SK-N-MC (cell line): ENCODE measurements at regions not wholly inside any gene's neighbourhood (a gene's known extent, or its start where the extent isn't known, plus 50 kb on each side); places are given as distances from the start of the nearest gene placed in this dataset.

Experiments
- DNase-seq: peaks from one replicate; pipeline ENCODE4 v3.0.0-alpha.2; 2011; ENCODE audit warnings: low read depth, low spot score
- H3K27ac ChIP-seq: fragments of 200-600 bp; sonication (generic); 2 replicates; pipeline ENCODE4 v1.5.1; 2016; ENCODE audit warnings: mixed run types
- H3K36me3 ChIP-seq: fragments of 200-600 bp; sonication (generic); 2 replicates; pipeline ENCODE4 v1.6.1; 2017; ENCODE audit warnings: antibody characterized with exemption, low read length, mixed read lengths; ENCODE audit not compliant: insufficient read depth
- H3K4me3 ChIP-seq: fragments of 200-600 bp; sonication (generic); 2 replicates; pipeline ENCODE4 v1.5.1; 2016
- H3K9ac ChIP-seq: fragments of 200-600 bp; sonication (generic); 2 replicates; pipeline ENCODE4 v1.8.0; 2017; ENCODE audit warnings: mixed run types, mixed read lengths; ENCODE audit not compliant: insufficient read length
- H3K9me3 ChIP-seq: fragments of 200-600 bp; sonication (generic); 2 replicates; pipeline ENCODE4 v1.6.1; 2017; ENCODE audit warnings: low read depth, mild to moderate bottlenecking, antibody characterized with exemption, low read length, moderate library complexity, mixed read lengths
- EZH2 ChIP-seq: fragments of 200-600 bp; sonication (generic); IDR thresholded peaks from one replicate; pipeline ENCODE4 v1.6.1; 2017; ENCODE audit warnings: antibody characterized with exemption
- FOXP2 ChIP-seq: optimal IDR thresholded peaks from 2 replicates; pipeline ENCODE3; 2011; ENCODE audit warnings: mild to moderate bottlenecking, moderate library complexity; ENCODE audit not compliant: insufficient read depth; ENCODE audit errors: extremely low read length, control extremely low read depth
- POLR2AphosphoS5 ChIP-seq: IDR thresholded peaks from 2 replicates; pipeline ENCODE4 v1.6.1; 2012; ENCODE audit warnings: mild to moderate bottlenecking, low read depth, low read length, borderline replicate concordance

- no peak for DNase-seq
- no peak for TF ChIP-seq EZH2
- TF ChIP-seq FOXP2, result no peak
- TF ChIP-seq POLR2AphosphoS5, result no peak
- H3K36me3 ChIP-seq, result no peaks in the 10 kb centered on the region
- H3K9ac ChIP-seq, result no peak overlapping the region
- no peak overlapping the region for H3K27ac ChIP-seq
- no peaks in the 10 kb centered on the region for H3K9me3 ChIP-seq
- no peak overlapping the region for H3K4me3 ChIP-seq
Observed at GRCh38 chr3:104892044-104892443, 474.7 kb upstream of the ALCAM start.

- no peak for TF ChIP-seq FOXP2
- TF ChIP-seq EZH2, result no peak
- TF ChIP-seq POLR2AphosphoS5, result no peak
- Histone ChIP-seq H3K9me3 (no peaks in the 10 kb centered on the region), H3K9ac (no peak overlapping the region), H3K4me3 (no peak overlapping the region), H3K36me3 (no peaks in the 10 kb centered on the region), H3K27ac (no peak overlapping the region)
- DNase-seq, result no peak
Observed at GRCh38 chr3:104896624-104897023, 470.1 kb upstream of the ALCAM start.

- no peak for DNase-seq
- H3K27ac ChIP-seq, result no peak overlapping the region
- no peak overlapping the region for H3K9ac ChIP-seq
- H3K4me3 ChIP-seq, result no peak overlapping the region
- H3K36me3 ChIP-seq, result no peaks in the 10 kb centered on the region
- no peaks in the 10 kb centered on the region for H3K9me3 ChIP-seq
- TF ChIP-seq FOXP2 (no peak), EZH2 (no peak), POLR2AphosphoS5 (no peak)
Observed at GRCh38 chr3:104901396-104901795, 465.3 kb upstream of the ALCAM start.

GRCh38 chr3:104903064-104903463 is 463.6 kb upstream of the ALCAM start:
- no peak overlapping the region for H3K27ac ChIP-seq
- no peak overlapping the region for H3K9ac ChIP-seq
- TF ChIP-seq FOXP2, result no peak
- no peak for TF ChIP-seq EZH2
- no peak for TF ChIP-seq POLR2AphosphoS5
- no peaks in the 10 kb centered on the region for H3K9me3 ChIP-seq
- no peak for DNase-seq
- no peaks in the 10 kb centered on the region for H3K36me3 ChIP-seq
- H3K4me3 ChIP-seq, result no peak overlapping the region

- no peak overlapping the region for H3K4me3 ChIP-seq
- TF ChIP-seq EZH2 (no peak), POLR2AphosphoS5 (no peak), FOXP2 (no peak)
Observed at GRCh38 chr3:104906001-104906639, 460.6 kb upstream of the ALCAM start.

GRCh38 chr3:104907507-104907906 is 459.2 kb upstream of the ALCAM start:
- Histone ChIP-seq H3K4me3 (no peak overlapping the region), H3K36me3 (no peaks in the 10 kb centered on the region), H3K9me3 (no peaks in the 10 kb centered on the region), H3K9ac (no peak overlapping the region), H3K27ac (no peak overlapping the region)
- TF ChIP-seq FOXP2 (no peak), EZH2 (no peak), POLR2AphosphoS5 (no peak)
- no peak for DNase-seq

More at GRCh38 chr3:104906001-104906639, 460.6 kb upstream of the ALCAM start:
- H3K9ac ChIP-seq, result no peak overlapping the region
- no peak overlapping the region for H3K27ac ChIP-seq
- DNase-seq, result no peak
- H3K9me3 ChIP-seq, result no peaks in the 10 kb centered on the region
- no peaks in the 10 kb centered on the region for H3K36me3 ChIP-seq

DNA sequence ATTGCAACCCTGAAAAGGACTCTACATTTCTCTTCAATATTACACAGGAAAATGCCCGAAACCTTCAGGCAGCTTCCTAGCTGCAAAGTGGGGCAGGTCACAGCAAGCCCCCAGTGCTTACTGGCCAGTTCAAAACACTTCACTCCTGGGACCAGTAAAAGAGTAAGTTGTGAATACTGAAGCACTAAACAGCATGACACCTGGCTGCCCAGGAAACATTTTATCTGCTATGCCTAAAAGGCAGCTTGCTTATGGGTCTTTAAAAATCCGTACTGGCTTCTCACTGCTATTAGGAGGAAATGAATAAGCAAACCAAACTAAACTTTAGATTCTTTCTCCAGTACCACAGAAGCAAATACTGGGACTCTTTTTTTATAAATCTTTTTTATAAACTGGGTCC is 457.9 kb upstream of the ALCAM start:
- TF ChIP-seq POLR2AphosphoS5 (no peak), FOXP2 (no peak), EZH2 (no peak)
- Histone ChIP-seq H3K9me3 (no peaks in the 10 kb centered on the region), H3K36me3 (no peaks in the 10 kb centered on the region), H3K4me3 (no peak overlapping the region), H3K9ac (no peak overlapping the region), H3K27ac (no peak overlapping the region; the same call in 1 of the 2 replicates)
- no peak for DNase-seq

GRCh38 chr3:104909198-104909597 is 457.5 kb upstream of the ALCAM start:
- no peak overlapping the region for H3K27ac ChIP-seq
- no peaks in the 10 kb centered on the region for H3K36me3 ChIP-seq
- H3K4me3 ChIP-seq, result no peak overlapping the region
- TF ChIP-seq POLR2AphosphoS5, result no peak
- TF ChIP-seq FOXP2, result no peak
- TF ChIP-seq EZH2, result no peak
- H3K9me3 ChIP-seq, result no peaks in the 10 kb centered on the region
- no peak overlapping the region for H3K9ac ChIP-seq
- no peak for DNase-seq

- DNase-seq, result no peak
- H3K9me3 ChIP-seq, result no peaks in the 10 kb centered on the region
- H3K4me3 ChIP-seq, result no peak overlapping the region
- H3K27ac ChIP-seq, result no peak overlapping the region
- H3K36me3 ChIP-seq, result no peaks in the 10 kb centered on the region
- no peak overlapping the region for H3K9ac ChIP-seq
- TF ChIP-seq POLR2AphosphoS5 (no peak), EZH2 (no peak), FOXP2 (no peak)
Observed at GRCh38 chr3:104909721-104910120, 457.0 kb upstream of the ALCAM start.
